ENCODE measurements at regions not wholly inside any gene's neighbourhood (a gene's known extent, or its start where the extent isn't known, plus 50 kb on each side); places are given as distances from the start of the nearest gene placed in this dataset.

- TF ChIP-seq CTCF (IDR thresholded peaks at IDR 0.05) (no peak), POLR2AphosphoS5 (IDR thresholded peaks at IDR 0.05; ENCODE audit: low read depth, low read length) (no peak), REST (IDR thresholded peaks at IDR 0.05; ENCODE audit: insufficient read depth in 1 of 2, low read depth in 2 of 2, low read length in 1 of 2) (no peak), SIN3A (IDR thresholded peaks at IDR 0.05; ENCODE audit: borderline replicate concordance, insufficient read depth, low read depth, low read length) (no peak), TCF7L2 (IDR thresholded peaks at IDR 0.05; ENCODE audit: low read depth, low read length) (no peak)
Observed at GRCh38 chr3:166484470-166484869, 647.2 kb upstream of the BCHE start.
